GM19395 (cell line): ENCODE measurements at regions not wholly inside any gene's neighbourhood (a gene's known extent, or its start where the extent isn't known, plus 50 kb on each side); places are given as distances from the start of the nearest gene placed in this dataset.
"Not testable (repeated sequence)": the region's sequence is repeated elsewhere in the genome, so short reads cannot be mapped to it uniquely, and the experiment has no call there.

ENCODE experiments used
- ATAC-seq: cut with Tn5 transposase; IDR thresholded peaks from one replicate; pipeline ENCODE4 v1.9.1; 2021; ENCODE audit warnings: mild to moderate bottlenecking, moderate library complexity; ENCODE audit not compliant: unreplicated experiment

DNA sequence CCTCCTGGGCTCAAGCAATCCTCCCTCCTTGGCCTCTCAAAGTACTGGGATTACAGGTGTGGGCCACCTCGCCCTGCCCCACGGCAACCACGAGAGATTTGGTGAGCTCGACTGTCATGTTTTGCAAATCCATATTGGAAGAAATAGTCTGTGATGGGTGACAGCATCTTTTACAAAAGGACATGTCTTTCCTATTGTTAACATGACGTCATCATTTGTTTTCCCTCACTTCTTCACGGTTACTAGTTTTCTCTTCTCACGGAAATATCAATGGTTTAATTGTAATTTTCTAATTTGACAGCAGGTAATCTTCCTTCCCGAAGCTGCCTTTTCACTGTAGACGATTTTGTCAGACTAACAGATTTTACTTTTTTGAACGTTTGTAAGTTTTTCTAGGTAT lies 110.8 kb upstream of the GREM2 start:
- ATAC-seq: no peak

DNA sequence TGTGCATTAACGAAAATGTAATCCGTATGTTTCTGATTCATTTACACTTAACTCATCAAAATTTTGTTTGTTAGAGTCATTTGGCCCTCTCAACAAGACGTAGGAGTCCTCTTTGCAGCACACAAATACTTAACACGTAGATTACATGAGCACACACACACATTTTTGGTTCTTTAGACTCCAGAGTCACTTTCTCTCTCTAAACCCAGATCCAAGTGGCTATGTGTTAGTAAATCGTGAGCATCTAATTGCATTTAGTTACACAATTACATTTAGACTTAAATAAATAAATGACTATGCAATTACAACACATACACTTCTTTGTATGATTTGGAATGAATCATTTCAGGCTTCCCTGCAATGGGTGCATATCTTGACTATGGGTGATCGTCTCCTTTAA lies 109.0 kb upstream of the GREM2 start:
- no peak for ATAC-seq

DNA sequence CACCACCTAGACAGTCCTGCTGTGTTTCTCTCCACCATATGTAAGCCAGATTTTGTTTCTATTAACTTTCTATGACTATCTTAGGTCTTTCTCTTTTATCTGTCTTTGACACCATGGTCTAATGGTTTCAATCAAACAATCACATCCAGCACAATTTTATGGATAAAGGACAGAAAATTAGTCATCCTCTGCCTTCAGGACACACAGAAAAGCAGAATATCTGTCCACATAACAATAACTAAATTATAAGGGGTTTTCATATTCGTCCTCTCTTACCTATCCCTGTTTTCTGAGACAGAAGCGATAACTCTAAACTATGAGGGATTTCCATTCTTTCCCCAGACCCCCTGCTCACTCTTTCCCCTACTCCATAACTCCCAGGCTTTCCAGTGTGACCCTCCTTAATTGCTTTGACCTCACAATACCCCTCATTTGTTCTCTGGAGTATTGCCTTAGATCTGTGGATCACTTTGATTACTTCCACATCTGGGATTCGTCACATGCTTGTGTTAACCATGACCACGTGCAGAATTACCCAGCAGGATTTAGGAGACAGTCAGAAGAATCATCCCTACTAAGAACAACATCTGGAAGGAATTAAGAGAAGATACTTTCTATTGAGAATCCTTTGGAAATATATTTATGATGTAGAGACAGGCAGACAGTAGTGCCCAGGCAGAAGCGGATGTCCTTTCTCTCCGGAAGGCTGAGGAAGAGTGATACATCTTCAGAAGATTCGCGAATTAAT lies 108.2 kb upstream of the GREM2 start:
- ATAC-seq: no peak

DNA sequence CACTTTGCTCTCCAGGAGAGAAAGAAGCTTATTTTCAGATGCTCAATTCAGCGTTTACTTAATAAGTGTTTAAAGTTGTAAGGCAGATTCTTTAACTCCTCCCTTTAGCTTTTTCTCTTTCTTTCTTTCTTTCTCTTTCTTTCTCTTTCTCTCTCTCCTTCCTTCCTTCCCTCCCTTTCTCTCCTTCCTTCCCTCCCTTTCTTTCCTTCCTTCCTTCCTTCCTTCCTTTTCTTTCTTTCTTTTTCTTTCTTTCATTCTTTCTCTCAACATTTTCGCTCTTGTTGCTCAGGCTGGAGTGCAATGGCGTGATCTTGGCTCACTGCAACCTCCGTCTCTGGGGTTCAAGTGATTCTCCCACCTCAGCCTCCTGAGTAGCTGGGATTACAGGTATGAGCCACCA lies 104.6 kb upstream of the GREM2 start:
- not testable (repeated sequence) for ATAC-seq

DNA sequence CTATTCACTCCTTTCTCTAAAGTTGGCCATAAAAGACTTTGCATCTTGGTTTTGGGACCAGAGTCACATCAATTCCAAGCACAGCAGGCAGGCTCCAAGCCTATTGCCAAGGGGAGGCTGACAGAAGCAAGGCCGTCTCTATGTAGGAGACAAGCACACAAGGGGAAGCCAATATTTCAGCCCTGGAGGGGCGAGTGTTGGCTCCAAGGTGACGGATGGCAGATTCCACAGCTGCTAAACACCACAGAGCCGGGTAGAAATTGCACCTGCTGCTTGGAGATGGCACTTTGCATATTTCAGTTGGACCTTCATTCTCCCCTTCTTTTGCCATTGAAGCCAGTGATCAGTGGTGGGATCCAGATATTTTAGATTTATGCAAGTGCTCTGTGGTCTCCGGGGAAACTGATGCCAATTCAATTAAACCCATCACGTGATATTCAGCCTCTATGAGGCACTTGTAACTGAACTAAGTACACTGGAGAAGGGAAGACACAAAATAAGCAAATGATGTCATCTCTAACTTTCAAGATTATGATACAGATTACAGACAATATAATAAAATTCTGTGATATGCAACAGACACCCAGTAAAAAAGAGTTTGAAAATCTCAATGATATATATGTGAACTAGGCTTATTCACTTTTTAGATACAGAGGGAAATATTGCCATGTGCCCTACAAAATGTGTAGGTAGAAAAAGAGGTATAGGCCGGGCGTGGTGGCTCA lies 102.8 kb upstream of the GREM2 start:
- no peak for ATAC-seq

DNA sequence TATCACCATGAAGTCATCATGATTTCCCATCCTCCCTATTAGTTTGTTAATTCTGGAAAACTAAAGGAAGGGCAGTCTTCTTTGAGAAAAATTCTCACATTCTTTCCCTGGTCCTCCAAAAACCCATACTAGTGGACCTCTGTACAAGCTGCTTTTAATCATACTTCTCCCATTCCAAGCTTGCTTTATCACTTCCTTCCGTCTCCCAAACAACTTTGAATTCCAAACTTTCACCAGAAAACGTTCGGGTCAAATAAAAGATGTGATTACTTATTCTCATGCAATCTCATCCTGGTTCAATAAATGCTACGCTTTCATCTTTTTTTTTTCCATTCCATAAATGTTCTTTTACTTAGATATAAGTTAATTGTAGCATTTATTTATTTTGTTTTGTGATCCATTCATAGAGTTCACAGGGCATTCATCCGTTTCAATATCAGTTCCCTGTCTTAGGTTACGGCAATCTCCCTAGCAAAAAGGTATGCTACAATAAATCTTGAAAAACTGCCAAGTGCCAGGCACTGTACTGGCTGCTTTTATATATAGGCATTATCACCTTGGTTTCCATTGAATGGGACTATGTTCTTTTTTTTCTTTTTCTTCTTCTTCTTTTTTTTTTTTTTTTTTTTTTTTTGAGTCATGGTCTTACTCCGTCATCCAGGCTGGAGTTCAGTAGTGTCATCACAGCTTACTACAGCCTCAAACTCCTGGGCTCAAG lies 100.2 kb upstream of the GREM2 start:
- ATAC-seq: no peak

DNA sequence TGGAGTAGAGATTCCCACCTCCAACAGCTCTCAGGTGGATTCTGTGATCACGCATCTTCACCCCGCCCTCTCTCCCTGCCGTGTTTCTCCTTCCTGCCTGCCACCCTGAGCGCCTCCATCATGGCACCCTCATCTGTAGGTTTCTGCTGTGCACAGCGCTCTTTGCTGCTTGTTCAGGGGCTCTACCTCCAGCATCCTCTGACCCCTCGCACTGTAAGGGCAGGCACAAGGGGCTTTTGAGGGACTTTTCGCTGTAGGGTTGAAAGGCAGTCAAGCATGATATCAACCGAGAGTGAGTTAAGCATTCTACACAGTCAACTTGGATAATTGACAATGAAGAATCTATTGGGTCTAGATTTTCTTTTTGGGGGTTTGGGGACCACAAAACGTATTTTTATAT lies 99.1 kb upstream of the GREM2 start:
- ATAC-seq: no peak

DNA sequence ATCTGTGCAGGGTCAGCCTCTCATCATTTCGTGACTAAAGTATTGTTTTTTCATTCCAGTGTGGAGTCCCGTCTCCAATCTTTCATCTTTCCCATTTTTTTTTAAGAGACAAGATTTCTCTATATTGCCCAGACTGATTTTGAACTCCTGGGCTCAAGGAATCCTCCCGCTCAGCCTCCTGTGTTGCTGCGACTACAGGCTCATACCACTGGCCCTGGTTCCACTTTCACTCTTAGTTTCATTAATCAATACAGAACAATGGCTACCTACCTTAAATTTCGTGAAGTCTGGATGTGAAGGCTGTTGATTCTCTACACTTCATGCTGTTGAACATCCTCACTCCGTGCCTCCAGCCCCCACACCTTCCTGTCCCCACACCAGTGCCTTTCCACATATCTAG lies 97.7 kb upstream of the GREM2 start:
- no peak for ATAC-seq

DNA sequence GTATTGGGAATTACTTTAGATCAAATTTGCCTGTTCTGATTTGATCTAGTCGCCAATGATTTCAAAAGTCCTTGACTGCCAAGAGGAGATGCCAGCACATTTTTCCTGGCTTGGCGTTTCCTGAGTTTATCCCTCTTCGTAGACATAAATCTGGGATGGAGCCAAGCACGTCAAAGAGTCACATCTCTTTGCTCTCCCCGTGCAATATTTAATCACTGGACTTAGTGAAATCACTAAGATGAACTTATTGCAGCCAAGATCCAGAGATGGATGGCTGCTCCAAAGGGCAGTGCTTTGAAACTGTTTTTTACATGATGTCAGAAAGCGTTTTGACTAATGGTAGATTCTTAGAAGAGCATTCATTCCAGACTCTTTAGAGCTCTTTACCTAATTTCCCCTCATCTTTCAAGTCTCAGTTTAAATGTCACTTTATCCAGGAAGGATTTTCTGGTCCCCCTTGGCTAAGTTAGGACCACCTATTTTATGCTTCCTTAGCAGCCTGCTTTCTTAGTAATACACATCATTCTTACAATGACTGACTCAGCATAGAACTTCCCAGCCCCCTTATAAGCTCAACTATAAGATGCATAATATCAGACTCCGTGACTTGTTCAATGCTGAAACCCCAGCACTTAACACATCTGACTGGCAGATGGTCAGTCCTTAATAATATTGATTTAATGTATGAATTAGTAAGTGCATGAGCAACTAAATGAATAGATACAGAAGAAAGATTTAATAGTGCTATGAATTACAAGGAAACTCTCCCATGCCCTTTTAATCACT lies 94.4 kb upstream of the GREM2 start:
- ATAC-seq: no peak

DNA sequence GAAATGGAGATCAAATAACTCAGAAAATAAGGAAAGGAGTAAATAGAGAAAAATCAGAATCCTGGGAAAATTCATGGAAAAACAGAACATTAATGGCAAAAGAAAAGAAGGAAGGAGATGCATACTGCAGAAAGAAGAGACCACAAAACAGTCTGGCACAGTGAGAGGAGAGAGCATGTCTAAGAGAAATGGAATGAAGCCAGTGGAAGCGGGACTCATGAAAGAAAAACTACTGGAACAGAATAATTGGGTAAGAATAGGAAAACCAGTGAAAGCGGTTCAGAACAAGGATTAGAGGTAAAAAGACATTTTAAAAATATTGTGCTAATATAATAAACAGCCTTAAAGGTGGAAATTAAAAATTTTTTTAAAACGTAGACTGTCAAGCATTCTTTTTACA lies 93.6 kb upstream of the GREM2 start:
- no peak for ATAC-seq

DNA sequence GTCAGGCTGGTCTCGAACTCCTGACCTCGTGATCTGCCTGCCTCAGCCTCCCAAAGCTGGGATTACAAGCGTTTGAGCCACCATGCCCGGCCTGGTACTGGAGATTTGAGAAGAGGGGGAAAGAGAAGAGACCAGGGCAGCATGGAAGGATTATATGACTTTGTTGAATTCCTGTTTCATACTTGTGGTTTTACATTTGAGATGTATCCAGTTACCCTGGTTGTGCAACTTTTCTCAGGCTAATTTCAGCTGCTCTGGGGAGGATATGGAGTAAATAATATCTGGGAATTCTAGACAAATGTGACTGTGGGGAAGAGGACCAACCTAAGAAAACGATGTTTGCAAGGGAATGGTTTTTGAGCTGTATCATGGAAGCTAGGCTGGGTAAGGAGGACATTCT lies 89.5 kb upstream of the GREM2 start:
- ATAC-seq: no peak

DNA sequence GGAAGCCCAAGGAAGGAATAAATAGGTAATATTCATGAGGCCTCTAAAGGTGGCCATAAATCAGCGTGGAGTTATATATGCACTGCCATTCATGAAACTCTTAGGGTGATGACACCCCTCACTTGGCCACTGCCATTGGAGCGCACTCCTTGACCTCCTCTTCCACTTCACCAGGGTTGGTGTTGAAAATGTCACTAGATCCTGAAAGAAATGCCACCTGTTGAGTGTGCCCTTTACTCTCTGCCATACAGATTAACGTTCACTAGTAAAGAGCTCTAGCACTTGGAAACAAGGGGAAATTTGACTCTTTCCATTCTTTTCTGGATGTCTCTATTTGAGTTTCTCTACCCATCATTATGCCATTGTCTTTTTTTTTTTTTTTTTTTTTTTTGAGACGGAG lies 83.5 kb upstream of the GREM2 start:
- no peak for ATAC-seq

DNA sequence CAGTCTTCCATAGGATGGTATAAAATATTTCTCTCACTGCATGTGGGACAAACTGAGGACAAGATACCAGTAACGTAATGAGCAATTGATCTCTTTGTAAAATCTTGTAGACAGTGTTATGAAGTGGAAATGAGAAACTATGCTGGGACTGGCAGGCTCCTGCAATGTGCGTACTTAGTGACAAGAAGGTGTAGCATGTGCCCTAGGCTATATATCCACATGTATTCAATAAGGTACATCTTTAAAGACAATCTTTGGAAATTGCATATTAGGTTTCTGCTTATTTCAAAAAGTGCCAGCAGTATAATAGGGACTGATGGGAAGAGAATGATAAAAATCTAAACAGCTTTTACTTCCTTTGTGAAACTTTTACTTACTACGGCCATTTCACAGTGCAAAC lies 81.9 kb upstream of the GREM2 start:
- ATAC-seq: no peak

DNA sequence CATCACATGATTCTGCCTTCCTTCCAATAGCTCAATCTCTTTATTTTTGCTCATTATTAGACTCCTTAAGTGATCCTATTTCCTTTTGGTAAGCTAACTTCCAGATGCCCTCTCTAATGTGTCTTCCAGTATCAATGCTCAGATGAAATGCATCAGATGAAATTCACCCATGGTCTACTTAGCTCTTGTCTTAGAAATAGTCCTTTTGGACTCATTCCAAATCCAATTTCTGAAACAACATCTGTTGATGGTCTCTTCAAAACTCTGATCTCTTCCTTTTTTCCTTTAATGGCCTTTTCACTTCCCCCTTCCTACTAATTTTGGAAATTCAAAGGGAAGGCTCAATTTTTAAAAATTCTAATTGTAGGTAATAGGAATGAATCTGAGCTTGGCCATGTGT lies 81.1 kb upstream of the GREM2 start:
- ATAC-seq: no peak

DNA sequence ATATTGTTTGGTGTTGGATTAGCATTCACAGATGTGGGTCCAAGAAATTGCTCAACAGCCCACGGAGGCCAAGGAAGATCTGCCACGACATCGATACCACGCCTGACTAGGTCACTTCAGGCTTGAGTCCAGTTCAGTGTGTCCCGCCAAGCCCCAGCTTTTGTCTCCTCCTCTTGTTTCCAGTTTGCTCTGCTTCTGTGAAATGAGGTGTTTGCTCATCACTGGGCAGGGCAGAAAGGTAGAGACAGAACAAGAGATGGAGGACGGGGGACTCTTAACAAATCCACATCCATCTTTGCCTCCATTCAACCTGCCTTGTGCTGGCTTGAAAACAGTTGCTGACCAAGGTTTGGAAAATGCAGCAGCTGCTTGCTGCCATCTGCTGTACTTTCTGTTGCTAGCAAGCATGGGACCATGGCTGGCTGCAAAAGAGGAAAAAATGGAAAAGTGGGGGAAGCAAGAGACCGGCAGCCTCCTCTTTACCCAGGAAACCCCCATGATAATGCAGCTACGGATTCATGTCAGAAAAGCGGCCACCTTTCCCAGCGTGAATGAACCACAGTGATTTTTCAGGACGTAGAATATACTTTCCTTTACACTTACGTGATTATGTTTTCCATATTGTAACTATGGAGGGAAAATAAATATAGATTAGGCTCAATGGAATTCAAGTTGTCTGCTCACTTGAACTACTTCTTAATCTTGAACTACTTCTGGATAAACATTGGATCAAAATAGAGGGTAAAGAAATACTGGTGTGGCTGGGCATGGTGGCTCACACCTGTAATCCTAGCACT lies 80.2 kb upstream of the GREM2 start:
- no peak for ATAC-seq

DNA sequence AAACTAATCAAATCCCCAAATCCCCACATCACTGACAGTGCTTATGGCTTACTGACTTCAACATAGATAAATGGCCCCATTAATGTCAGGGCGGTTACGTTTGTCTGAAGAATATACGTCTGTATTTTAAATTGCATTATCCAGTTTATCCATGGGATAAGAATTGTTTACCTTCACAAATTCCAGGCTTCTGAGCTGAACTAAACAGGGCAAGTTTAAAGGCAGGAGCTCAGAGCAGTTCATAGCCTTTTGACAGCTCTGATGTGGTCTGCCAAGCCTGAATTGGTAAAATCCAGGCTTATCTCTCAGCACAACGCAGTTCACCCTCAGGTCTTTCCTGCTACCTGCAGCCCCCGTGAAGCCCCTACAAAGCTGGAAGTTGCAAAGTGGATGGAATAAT lies 79.5 kb upstream of the GREM2 start:
- no peak for ATAC-seq

DNA sequence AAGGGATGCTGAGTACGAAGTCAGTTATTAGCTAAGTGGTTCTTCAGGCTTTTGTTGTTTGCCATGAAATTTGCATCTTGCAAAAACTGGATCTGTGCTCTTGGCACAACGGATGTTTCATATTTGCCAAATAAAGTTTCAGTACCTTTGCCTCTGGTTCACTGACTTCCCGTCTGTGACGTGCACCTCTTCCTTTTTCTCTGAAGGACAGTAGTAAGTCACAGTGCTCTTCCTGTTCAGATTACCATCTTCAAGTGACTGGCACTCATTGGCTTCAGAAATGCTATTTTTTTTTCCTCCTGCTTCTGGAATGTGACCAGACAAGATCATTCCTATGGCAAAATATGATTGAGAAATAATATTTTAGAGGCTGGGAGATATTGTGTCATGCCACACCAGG lies 75.9 kb upstream of the GREM2 start:
- ATAC-seq: peak; percentile 90

DNA sequence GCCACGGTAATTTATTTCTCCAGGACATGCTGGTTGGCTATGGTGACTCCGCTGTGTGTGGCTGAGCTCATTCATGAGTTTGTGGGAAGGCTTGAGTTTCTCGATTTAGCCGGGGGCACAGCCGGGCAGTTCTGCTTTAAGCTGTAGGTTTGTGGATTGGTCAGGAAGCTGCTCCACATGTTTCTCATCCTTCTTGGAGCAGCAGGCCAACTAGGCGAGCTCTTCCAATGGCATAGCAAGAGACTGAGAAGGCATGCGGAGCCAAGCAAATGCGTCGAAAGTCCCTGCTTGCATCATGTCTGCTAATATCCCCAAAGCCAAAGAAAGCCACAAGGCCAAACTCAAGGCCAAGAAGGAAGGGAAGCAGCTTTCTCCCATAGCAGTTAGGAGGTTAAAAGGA lies 71.6 kb upstream of the GREM2 start:
- ATAC-seq: no peak

DNA sequence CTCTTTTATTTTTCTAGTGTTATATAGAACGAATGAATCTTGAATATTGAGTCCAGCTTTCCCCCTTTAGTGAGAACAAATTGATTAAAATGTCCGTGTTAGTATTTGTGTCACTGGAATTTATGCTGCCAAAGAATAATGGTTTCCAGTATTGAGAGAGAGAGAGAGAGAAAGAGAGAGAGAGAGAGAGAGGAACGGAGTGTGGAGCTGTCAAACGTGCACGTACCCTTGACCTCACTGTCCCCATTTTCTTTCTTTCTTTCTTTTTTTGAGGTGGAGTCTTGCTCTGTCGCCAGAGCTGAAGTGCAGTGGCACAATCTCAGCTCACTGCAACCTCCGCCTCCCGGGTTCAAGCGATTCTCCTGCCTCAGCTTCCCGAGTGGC lies 70.9 kb upstream of the GREM2 start:
- ATAC-seq: no peak

DNA sequence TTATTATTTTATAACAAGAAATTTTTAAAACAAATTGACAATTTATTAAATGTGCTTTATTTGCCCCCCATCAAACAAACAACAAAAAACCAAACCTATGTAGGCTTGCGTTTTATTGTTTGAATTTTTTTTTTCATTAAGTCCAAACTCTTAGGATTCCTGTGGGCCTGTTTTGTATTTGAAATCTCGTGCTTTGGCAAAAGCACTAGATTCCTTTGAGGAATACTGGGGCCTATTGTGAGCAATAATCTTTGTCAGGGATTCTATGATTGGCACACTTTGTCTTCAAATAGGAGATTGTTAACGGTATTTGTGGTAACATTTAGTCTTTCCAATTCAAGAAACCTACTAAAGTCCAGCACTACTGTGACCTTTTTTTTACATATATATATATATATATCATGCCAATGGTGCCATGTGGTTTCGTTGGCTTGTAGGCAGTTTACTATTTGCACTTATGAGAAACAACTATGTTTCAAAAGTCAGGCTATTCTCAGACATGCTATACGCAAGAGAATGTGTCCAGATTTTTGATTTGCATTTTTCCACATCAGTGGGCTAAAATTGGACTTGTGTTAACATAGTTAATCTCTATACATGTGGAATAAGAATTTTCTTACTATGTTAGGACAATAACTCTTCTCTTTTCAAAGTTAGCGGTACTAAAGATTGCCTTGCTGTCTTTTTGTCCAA lies 70.4 kb upstream of the GREM2 start:
- ATAC-seq: no peak
